Brain pericyte (primary cell): ENCODE measurements at regions not wholly inside any gene's neighbourhood (a gene's known extent, or its start where the extent isn't known, plus 50 kb on each side); places are given as distances from the start of the nearest gene placed in this dataset.

Experiments
- DNase-seq: peaks from one replicate; pipeline ENCODE4 v3.0.0-alpha.2; 2012; ENCODE audit warnings: low read depth, low spot score

GRCh38 chr6:139868576-139868975 lies 494.1 kb upstream of the CITED2 start:
- no peak for DNase-seq

GRCh38 chr6:139863964-139864363 lies 489.5 kb upstream of the CITED2 start:
- DNase-seq = no peak

DNA sequence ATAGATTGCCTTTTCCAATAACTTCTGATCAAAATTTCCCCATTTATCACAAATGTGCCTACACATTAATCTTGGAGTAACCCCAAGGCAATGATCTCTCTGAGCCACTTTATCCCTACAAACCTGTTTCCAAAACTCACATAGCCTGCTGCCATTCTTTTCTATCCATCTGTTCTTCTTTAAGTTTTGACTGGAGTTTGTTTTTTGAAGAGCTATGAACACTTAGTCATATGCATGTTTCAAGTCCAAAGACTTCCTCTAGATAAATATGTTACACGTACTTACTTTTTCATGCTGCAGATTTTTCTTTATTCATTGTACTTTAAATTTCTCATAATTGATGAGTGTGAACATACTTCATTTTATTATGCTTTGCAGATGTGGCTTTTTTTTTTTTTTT lies 488.9 kb upstream of the CITED2 start:
- no peak for DNase-seq

- DNase-seq = no peak
These were observed 487.9 kb upstream of the CITED2 start for GRCh38 chr6:139862311-139862710.

DNA sequence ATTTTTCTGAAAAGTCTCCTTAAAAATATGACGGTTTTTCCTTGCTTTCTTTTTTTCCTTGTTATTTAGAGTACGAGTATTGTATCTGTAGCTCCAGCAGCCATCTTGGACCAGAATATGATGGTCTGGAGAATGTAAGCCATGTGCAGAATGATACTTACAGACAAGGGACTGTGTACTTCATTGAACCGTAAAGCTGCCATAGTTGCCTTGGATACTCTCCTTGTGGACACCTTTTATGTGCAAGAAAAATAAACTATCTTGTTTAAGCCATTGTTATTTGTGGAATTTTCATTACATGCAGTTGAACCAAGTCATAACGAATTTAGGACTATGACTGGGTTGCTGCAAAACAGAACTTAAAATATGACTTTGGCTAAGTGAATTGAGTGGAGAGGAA lies 485.8 kb upstream of the CITED2 start:
- DNase-seq = no peak

GRCh38 chr6:139858429-139858828 lies 484.0 kb upstream of the CITED2 start:
- no peak for DNase-seq

DNA sequence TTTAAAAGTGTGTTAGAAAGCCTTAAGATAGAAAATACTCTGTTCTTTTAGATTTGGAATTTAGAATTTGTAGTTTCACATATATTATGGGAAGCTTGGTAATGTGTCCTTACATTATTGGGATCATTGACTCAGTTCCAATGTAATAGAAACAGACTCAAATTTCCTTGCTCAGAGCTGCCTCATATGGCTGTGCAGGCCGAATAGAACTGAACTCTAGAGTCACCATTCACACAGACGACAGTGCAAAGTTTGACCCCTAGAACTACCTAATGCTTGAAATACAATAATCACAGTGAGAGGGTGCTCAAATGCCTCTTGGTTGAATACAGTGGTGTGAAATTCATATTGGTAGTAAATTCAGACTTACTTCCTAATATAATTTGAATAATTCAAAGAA lies 482.7 kb upstream of the CITED2 start:
- no peak for DNase-seq

DNA sequence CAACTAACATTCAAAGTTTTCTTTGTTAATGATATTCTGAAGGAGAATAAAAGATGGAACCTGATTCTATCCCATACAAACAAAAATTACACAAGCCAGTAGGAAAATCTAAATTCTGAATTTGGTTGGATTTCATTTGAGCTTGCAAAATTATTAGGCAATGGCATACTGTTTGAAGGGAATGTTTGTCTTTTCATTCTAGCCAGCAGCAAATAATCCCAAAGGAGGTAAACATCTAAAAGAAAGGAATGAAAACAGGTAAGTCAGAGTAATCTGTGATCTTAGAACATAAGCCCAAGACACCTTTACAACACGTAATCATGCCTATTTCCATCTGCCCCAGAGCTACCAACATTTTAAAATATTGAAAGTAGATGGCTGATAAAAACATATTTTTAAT lies 482.1 kb upstream of the CITED2 start:
- DNase-seq = no peak

DNA sequence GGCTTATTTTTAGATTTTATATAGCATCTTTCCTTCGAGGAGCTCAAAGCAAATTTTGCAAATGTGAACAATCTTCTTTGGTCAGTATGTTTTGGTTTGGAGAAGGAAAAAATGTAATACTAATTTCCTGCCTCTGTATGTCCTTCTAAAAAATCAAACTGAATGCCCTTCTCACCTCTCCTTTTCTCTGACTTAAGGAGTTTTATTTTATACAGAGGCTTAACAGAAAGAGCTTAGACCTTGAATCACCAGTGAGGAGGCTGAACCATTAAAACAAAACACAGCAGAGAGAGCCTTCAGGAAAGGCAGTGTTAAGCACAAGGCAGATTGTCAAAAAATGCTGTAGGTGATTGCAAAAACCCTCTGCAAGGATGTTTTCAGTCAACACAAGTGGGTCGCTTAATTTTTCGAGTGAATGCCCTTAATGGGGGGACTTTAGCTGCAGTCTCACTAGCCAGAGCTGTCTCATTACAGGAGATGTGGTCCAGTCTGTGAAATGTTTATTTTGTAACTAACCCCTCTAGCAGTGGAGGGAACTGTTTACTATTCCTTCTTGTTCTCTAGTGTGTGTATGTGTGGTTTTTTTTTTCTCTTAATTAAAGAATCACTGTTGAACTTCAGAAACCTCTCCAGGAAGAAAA lies 481.3 kb upstream of the CITED2 start:
- DNase-seq = no peak

- DNase-seq = no peak
These were observed 479.0 kb upstream of the CITED2 start for GRCh38 chr6:139853302-139853992.

- no peak for DNase-seq
These were observed 478.2 kb upstream of the CITED2 start for GRCh38 chr6:139852488-139853140.

GRCh38 chr6:139852067-139852466 lies 477.6 kb upstream of the CITED2 start:
- DNase-seq = no peak

- no peak for DNase-seq
These were observed 476.8 kb upstream of the CITED2 start for GRCh38 chr6:139851206-139851605.

DNA sequence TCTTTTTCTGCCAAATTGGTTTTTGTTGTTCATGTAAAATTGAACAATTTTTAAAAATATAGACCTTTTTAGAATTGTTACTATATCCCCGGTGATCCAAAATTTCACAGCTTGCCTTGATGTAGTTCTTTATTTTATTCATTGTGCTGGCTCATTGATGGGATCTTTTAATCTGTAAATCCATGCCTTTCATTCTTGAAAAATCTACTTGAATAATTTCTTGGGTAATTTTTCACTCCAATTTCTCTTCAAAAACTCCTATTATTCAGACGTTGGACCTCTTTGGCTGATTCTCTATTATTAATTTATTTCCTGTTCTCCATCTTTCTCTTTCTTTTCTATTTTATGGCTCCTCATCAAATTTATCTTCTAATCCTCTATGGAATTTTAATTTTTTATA lies 476.1 kb upstream of the CITED2 start:
- no peak for DNase-seq

GRCh38 chr6:139847457-139847813 lies 473.0 kb upstream of the CITED2 start:
- DNase-seq = no peak

DNA sequence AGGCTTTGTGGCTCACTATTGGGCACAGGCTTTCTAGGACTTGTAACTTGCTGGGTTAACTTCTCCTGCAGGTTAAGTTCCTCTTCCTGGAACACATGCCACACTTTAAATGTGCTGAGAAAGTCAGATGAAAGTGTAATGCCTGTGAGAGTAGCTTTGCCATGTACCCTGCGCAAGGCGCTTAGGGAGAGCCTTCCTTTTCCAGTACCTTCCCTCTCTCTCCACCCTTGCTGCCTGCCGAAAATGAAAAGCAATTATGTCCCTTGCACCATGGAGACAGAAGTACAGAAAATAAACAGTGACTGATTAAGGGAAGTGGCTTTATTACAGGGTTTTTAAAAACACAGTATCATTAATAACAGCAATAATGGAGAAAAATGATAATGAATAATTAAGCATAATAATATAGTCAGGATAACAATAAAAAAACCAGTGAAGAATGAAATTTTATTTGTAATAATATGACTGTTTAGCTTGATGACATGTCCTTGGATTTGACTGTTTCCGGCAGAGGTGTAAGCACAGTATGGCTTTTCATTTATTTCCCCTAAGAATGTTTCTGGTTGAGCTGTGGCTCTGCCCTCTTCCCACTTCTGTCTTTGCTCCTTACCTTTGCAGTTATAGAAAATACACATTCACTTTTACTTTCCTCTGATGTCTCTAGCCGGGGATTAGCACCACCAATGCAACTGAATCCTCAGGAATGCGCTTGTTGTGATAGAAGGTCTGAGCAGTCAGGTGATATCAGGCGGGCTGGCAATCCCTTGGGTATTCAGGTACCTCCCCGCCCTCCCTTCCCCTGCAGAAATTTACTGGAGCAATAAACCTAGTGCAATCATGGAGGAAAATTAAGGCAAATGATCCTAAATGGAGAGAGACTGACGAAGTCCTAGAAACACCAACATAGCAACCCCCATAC lies 472.3 kb upstream of the CITED2 start:
- DNase-seq = no peak

GRCh38 chr6:139844907-139845306 lies 470.5 kb upstream of the CITED2 start:
- DNase-seq = no peak

DNA sequence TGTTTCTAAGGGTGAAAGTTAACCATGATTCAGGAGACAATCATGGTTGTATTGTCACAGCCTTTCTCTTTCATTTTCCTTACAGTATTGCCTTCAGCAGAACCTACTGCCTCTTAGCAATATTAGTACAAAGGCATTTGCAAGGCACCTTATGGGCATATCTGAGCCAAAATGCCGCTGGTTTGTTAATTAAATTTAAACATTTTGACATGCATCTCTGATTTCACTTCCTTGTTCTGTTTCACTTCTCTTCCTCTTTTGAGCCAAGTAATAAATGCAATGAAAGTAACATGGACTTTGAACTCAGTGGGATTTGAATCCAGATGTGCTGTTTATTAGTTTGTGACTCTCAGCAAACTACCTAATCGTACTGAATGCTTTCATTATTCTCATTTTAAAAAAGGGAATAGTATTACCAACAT lies 467.4 kb upstream of the CITED2 start:
- no peak for DNase-seq

DNA sequence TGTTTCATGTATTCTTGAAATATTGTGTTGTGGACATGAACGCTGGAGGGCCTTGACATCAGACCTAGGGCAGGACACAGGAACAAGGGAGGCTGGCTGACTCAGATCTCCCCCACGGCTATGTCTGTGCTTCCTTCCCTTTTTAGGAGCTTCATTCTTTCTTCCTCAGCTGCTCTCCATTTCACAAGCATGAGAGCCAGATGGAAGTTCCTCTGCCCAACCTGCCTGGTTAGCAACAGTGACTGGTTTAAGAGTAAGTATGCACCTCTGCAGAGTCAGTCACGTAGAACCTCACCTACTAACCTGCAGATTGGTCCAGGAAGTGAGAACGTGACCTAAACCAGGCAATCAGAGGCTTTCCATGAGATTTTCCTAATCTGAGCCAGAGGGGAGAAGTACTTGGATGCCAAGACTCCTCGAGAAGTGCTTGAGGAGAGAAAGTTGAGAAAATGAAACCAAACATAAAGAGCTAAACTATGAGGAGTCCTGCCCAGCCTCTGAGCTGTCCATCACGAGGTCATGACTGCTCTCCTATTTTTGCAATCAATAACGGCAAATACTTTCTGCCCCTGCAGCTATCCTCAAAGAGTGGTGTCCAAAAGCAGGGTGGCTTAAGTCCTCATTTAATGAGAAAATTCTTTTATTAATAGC lies 465.2 kb upstream of the CITED2 start:
- no peak for DNase-seq

DNA sequence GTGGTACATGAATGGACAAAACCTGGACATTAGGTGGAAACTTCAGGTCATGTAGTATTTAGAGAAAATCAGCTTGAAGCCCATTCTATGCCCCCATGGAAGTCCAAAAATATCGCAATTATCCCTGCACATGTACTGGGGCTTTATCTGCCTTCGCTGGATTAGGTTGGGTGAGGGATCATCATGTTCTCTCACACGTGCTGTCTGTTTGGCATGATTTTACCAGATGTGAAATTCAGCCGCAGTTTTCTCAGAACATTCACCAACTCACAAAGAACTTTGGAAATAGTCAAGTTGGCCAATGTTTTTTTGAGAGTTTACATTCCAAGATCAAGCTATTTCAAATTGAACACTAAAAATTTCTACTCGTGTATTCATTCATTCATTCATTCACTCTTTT lies 459.8 kb upstream of the CITED2 start:
- no peak for DNase-seq

DNA sequence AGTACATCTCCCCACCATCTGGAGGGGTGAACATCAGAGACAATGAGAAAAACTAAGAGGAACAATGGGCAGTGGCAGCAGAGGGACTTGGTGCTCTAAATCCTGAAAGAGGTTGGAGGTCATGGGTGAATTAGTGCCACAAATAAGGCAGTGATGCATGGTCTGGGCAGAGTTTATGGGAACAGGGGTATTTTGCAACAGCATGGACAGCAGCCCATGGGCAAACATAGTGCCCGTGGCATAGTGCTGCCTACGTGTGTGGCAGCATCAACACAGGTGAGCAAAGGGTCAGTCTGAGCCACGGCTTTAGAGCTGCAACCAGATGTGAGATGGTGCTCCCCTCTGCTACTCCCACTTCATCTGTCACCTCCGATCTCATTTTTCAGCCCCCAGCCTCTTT lies 459.1 kb upstream of the CITED2 start:
- DNase-seq = no peak
